ENCODE measurements at regions not wholly inside any gene's neighbourhood (a gene's known extent, or its start where the extent isn't known, plus 50 kb on each side); places are given as distances from the start of the nearest gene placed in this dataset.
"Not testable (repeated sequence)": the region's sequence is repeated elsewhere in the genome, so short reads cannot be mapped to it uniquely, and the experiment has no call there.

- DNase-seq (ENCODE audit: low read depth): no peak
Measured at GRCh38 chr1:242623756-242624155, 99.3 kb upstream of the PLD5 start.

GRCh38 chr1:242623119-242623518 lies 98.6 kb upstream of the PLD5 start:
- DNase-seq (ENCODE audit: low read depth): no peak

- DNase-seq (ENCODE audit: low read depth): no peak
Measured at GRCh38 chr1:242613266-242613815, 88.8 kb upstream of the PLD5 start.

- no peak for DNase-seq (ENCODE audit: low read depth)
Measured at GRCh38 chr1:242610209-242610608, 85.7 kb upstream of the PLD5 start.

- no peak for DNase-seq (ENCODE audit: low read depth)
Measured at GRCh38 chr1:242605521-242605920, 81.0 kb upstream of the PLD5 start.

GRCh38 chr1:242602001-242602400 lies 77.5 kb upstream of the PLD5 start:
- no peak for DNase-seq (ENCODE audit: low read depth)

GRCh38 chr1:242593756-242594155 lies 69.3 kb upstream of the PLD5 start:
- not testable (repeated sequence) for DNase-seq (ENCODE audit: low read depth)

GRCh38 chr1:242586360-242586680 lies 61.8 kb upstream of the PLD5 start:
- DNase-seq (ENCODE audit: low read depth): no peak

GRCh38 chr1:242585616-242586359 lies 61.3 kb upstream of the PLD5 start:
- DNase-seq (ENCODE audit: low read depth): no peak

GRCh38 chr1:242582669-242583068 lies 58.2 kb upstream of the PLD5 start:
- no peak for DNase-seq (ENCODE audit: low read depth)

GRCh38 chr1:242579528-242580235 lies 55.2 kb upstream of the PLD5 start:
- no peak for DNase-seq (ENCODE audit: low read depth)

Measured in iris pigment epithelial cell (primary cell).